ENCODE measurements at regions not wholly inside any gene's neighbourhood (a gene's known extent, or its start where the extent isn't known, plus 50 kb on each side); places are given as distances from the start of the nearest gene placed in this dataset.

- no peak for TF ChIP-seq POLR2A (IDR thresholded peaks at IDR 0.05)
- TF ChIP-seq, protein P1, sequence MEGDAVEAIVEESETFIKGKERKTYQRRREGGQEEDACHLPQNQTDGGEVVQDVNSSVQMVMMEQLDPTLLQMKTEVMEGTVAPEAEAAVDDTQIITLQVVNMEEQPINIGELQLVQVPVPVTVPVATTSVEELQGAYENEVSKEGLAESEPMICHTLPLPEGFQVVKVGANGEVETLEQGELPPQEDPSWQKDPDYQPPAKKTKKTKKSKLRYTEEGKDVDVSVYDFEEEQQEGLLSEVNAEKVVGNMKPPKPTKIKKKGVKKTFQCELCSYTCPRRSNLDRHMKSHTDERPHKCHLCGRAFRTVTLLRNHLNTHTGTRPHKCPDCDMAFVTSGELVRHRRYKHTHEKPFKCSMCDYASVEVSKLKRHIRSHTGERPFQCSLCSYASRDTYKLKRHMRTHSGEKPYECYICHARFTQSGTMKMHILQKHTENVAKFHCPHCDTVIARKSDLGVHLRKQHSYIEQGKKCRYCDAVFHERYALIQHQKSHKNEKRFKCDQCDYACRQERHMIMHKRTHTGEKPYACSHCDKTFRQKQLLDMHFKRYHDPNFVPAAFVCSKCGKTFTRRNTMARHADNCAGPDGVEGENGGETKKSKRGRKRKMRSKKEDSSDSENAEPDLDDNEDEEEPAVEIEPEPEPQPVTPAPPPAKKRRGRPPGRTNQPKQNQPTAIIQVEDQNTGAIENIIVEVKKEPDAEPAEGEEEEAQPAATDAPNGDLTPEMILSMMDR (IDR thresholded peaks at IDR 0.05), result no peak
Measured at GRCh38 chr7:54662701-54663100, 96.3 kb downstream of the SEC61G start.
